HG02884 (cell line): ENCODE measurements at regions not wholly inside any gene's neighbourhood (a gene's known extent, or its start where the extent isn't known, plus 50 kb on each side); places are given as distances from the start of the nearest gene placed in this dataset.

ENCODE experiments used
- ATAC-seq: cut with Tn5 transposase; IDR thresholded peaks from one replicate; pipeline ENCODE4 v1.9.1; 2021; ENCODE audit warnings: mild to moderate bottlenecking, moderate library complexity; ENCODE audit not compliant: unreplicated experiment

GRCh38 chr3:110181226-110181625, 843.9 kb upstream of the DPPA4 start:
- ATAC-seq: no peak

- no peak for ATAC-seq
Observed at GRCh38 chr3:110184536-110184935, 847.2 kb upstream of the DPPA4 start.

- no peak for ATAC-seq
Observed at GRCh38 chr3:110193074-110193473, 855.7 kb upstream of the DPPA4 start.

- no peak for ATAC-seq
Observed at GRCh38 chr3:110198717-110199587, 861.6 kb upstream of the DPPA4 start.

GRCh38 chr3:110199588-110199943, 862.2 kb upstream of the DPPA4 start:
- ATAC-seq: no peak

DNA sequence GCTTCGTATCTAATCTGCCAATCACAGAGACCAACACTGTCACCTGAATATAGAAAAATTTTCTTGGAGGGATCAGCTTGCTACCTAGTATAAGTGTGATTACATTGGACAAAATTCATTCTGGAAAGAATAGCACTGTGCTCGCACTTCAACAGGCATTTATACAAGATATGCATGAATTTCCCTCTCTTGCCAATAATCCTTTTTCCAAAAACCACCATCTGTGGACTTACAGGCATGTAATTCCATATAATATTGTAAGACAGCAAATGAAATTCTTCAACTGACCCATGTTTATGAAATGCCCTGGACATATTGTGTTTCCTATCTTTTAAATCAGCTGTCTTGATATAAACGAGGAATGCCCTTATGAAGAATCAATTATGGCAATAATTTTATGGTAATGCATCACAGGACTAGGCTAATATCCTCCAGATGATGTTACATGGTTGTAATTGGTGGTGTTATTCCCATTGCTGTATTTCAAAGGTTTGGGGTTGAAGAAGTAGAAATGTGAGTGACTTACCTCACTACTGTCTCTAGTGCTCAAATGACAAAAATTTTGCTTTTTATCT, 861.4 kb upstream of the NECTIN3 start:
- ATAC-seq: no peak

GRCh38 chr3:110226645-110227044, 845.0 kb upstream of the NECTIN3 start:
- no peak for ATAC-seq

DNA sequence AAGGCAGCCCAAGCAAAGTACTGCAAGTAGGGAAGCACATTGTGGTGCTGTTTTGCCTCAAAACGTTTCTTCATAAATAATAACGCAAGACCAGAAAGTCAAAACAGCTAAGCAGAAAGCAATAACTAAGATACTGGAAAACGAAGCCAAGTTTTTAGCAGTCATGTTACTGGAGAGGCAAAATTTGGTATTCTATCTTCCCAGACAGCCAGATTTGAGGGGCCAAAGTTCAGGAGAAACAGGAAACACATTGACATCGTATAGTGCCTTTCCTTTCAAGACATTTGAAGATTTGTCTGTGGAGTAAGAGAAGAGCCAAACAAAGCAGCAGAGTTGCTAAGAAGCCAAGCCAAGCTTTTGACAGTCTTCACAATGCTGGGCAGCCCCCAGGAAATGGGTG, 843.6 kb upstream of the NECTIN3 start:
- no peak for ATAC-seq

DNA sequence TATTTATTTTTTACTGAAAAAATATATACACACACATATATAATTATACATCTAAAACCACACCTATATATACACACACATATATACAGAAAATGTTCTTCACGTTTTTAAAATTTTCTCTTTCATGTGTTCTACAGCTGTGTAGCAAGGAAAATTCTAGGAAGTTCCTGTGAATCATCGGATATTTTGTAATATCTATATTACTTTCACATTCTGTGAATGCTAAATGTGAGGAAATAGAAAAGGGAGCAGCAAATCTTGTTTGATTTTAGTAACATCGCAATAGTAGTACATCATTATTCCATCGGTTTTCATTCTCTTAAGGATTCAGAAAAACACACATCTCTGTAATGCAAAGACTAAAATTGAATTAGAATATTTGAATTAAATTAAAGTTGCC, 836.8 kb upstream of the NECTIN3 start:
- no peak for ATAC-seq

- no peak for ATAC-seq
Observed at GRCh38 chr3:110236976-110237610, 834.5 kb upstream of the NECTIN3 start.

- no peak for ATAC-seq
Observed at GRCh38 chr3:110243081-110243480, 828.5 kb upstream of the NECTIN3 start.

DNA sequence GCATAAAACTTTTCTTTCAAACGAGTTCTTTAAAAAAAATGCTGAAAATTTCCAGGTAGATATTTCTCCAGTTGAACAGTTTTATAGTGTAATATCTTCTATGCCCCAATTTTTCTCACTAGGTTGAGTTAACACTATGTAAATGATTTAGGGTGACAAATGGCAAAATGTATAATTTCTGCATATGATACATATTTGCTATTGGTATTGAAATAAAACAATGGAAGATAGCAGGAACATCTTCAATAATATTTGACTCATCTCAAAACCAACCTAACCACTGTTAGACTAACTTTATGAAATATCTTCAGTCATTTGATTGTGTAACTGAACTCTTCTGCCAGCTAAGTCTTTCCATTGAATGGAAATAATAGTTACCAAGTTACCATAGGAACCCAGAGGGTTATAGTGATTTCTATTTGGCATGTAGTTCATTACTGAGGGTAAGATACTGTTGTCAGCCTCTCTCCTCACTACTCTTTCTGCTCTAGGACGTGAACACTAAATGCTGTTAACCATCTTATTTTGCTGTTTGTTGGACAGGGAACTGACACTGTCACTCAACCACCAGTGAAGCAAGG, 824.7 kb upstream of the NECTIN3 start:
- ATAC-seq: no peak

DNA sequence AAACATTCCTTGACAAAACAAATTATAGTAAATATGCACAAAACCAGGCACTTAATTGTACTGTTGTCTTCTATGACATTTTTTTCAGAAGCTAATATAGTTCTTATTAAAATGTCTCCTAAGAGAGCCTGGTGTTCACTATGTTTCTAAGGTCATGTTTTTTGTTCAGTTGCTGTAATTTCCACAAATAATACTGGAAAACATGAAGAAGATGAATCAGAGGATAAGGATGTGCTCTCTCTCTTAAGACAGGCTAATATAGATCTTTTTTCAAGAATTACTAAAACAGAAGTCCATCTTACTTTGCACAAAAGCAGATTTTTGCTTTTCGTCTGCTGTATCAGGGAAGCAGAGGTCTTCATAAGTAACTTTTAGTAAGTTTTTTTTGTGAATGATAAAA, 823.0 kb upstream of the NECTIN3 start:
- no peak for ATAC-seq

GRCh38 chr3:110253794-110254193, 817.8 kb upstream of the NECTIN3 start:
- ATAC-seq: no peak

GRCh38 chr3:110254591-110254990, 817.0 kb upstream of the NECTIN3 start:
- no peak for ATAC-seq

- no peak for ATAC-seq
Observed at GRCh38 chr3:110261141-110261540, 810.5 kb upstream of the NECTIN3 start.

DNA sequence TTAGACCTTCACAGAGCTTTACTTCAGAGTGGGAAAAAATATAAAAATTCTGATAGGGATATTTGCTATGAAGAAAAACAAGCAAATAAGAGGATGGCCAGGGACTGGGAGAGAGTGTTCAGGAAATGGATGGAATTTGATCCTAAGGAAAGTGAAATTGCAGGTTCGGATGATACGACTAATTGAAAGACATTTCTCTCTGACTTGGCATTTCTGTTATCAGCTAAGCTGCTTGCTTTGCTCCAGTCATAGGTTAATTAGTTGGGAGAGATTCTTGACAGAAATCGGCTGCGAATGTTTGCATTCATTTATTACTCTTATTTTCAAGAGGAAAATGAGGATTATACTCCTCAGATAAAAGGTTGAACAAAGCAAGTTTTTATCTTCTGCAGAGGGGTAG, 808.7 kb upstream of the NECTIN3 start:
- no peak for ATAC-seq

DNA sequence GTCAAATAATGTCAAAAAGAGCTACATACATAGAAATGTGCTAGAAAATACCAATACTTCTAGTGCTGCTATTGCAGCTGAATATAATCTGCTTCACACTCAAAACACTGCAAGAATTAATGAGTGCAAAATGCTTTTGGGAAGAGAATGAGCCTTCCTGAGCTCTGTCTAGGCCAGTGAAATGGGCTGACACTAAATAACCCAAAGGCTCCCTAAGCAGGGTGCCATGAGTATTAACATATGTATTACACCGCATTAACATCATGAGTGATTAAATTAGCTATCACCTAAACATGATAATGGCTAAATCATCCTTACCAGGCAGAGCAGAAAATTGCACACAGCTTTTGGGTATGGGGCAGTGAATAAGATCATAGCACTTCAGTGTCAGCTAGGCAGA, 806.3 kb upstream of the NECTIN3 start:
- ATAC-seq: no peak

DNA sequence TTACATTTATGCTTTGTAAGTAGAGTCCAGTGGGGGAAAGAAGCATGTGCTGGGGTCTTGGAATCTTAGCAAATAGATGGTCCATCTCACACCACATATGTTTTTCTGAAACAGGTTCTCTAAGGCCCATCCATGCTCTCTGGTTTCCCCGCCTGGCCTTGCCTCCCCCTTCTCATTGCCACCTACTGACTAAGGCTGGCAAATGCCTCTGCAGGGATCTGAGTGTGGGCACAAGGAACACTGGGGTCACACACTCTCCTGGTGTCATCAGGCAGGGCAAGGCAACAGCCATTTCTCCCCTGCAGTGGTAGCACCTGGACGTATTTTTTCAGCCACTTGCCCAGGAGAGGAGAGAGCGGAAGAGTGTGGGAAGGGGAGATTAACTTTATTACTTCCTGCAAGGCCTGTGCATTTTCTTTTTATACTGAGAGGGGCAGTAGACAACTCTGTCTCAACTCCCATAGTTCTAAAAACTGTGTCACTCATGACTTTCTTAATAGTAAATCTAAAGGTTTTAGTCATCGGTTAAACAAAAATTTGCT, 804.2 kb upstream of the NECTIN3 start:
- no peak for ATAC-seq

GRCh38 chr3:110272525-110272924, 799.1 kb upstream of the NECTIN3 start:
- ATAC-seq: no peak

- ATAC-seq: no peak
Observed at GRCh38 chr3:110291886-110292501, 779.6 kb upstream of the NECTIN3 start.
